ENCODE measurements at regions not wholly inside any gene's neighbourhood (a gene's known extent, or its start where the extent isn't known, plus 50 kb on each side); places are given as distances from the start of the nearest gene placed in this dataset.
"Not testable (repeated sequence)": the region's sequence is repeated elsewhere in the genome, so short reads cannot be mapped to it uniquely, and the experiment has no call there.

GRCh38 chr20:41715526-41715925 is 97.3 kb upstream of the CHD6 start:
- H3K4me1 ChIP-seq: no peaks in the 10 kb centered on the region
- H3K4me3 ChIP-seq: no peak overlapping the region
- H3K27ac ChIP-seq: no peak overlapping the region
- no peaks in the 10 kb centered on the region for H3K36me3 ChIP-seq (ENCODE audit: low read depth, missing control alignments)
- intact Hi-C loops (cut with DNase I; ENCODE audit: low total_unique reads): no loop called here
- TF ChIP-seq POLR2A (IDR thresholded peaks at IDR 0.05) (no peak), CTCF (IDR thresholded peaks at IDR 0.05) (no peak)
- no peak for DNase-seq
- no peaks in the 10 kb centered on the region for H3K9me3 ChIP-seq
- WGBS, 2 donors: 25 to 27% methylated on average over 1 of the region's 1 CpG
- no peaks in the 10 kb centered on the region for H3K27me3 ChIP-seq

DNA sequence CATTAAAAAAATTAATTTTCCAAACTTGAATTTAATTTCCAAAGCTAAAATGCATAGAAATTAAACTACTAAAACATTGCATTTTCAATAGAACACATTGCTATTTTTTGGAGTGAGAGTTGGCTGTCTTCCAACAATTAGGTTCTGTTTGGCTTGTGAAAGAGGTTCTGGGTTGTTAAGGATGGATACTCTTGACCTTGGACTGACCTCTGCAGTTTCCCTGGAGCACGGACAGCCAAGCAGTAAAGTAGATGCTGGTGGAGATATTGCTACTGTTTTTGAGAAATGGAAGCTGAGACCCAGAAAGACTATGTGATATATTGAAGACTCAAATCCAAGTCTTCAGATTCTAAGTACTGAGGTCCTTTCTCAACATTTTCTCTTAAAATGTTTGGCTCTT is 95.9 kb upstream of the CHD6 start:
- Histone ChIP-seq H3K9me3 (no peaks in the 10 kb centered on the region), H3K27me3 (no peaks in the 10 kb centered on the region), H3K27ac (no peak overlapping the region), H3K36me3 (ENCODE audit: low read depth, missing control alignments) (no peaks in the 10 kb centered on the region), H3K4me3 (no peak overlapping the region), H3K4me1 (no peaks in the 10 kb centered on the region)
- WGBS, 2 donors: 3 to 15% methylated on average over 1 of the region's 1 CpG
- TF ChIP-seq CTCF (IDR thresholded peaks at IDR 0.05): no peak
- TF ChIP-seq POLR2A (IDR thresholded peaks at IDR 0.05): no peak
- DNase-seq: no peak
- intact Hi-C loops (cut with DNase I; ENCODE audit: low total_unique reads): no loop called here

GRCh38 chr20:41704896-41705295 is 86.7 kb upstream of the CHD6 start:
- Histone ChIP-seq H3K4me1 (no peaks in the 10 kb centered on the region), H3K4me3 (no peak overlapping the region), H3K9me3 (no peaks in the 10 kb centered on the region), H3K27me3 (no peaks in the 10 kb centered on the region), H3K27ac (no peak overlapping the region), H3K36me3 (ENCODE audit: low read depth, missing control alignments) (no peaks in the 10 kb centered on the region)
- TF ChIP-seq CTCF (IDR thresholded peaks at IDR 0.05) (no peak), POLR2A (IDR thresholded peaks at IDR 0.05) (no peak)
- WGBS, 2 donors: 81 to 94% methylated on average over 6 of the region's 6 CpGs
- no peak for DNase-seq
- intact Hi-C loops (cut with DNase I; ENCODE audit: low total_unique reads): no loop called here

DNA sequence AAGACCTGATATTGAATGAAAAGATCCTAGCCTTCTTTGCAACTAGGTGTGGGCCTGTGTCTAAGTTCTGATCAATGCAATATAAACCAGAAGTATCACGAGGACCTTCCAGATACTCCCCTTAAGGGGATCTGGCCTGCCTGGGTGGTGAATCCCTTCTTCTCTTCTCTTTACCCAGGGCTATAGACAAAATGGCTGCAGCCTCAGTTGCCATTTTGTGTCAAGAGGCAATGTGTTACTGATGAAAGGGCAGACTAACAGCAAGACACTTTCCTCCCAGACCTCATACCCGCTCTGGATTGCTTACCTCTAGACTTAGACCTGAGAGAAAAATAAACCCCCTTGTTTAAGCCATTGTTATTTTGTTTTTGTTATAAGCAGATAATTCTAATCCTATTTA is 84.5 kb upstream of the CHD6 start:
- 83 to 94% methylated on average over 2 of the region's 2 CpGs for WGBS, 2 donors
- intact Hi-C loops (cut with DNase I; ENCODE audit: low total_unique reads): no loop called here
- H3K27ac ChIP-seq: no peak overlapping the region
- no peak overlapping the region for H3K4me3 ChIP-seq
- no peaks in the 10 kb centered on the region for H3K4me1 ChIP-seq
- DNase-seq: no peak
- no peaks in the 10 kb centered on the region for H3K27me3 ChIP-seq
- no peak for TF ChIP-seq CTCF (IDR thresholded peaks at IDR 0.05)
- TF ChIP-seq POLR2A (IDR thresholded peaks at IDR 0.05): no peak
- no peaks in the 10 kb centered on the region for H3K36me3 ChIP-seq (ENCODE audit: low read depth, missing control alignments)
- H3K9me3 ChIP-seq: no peaks in the 10 kb centered on the region

DNA sequence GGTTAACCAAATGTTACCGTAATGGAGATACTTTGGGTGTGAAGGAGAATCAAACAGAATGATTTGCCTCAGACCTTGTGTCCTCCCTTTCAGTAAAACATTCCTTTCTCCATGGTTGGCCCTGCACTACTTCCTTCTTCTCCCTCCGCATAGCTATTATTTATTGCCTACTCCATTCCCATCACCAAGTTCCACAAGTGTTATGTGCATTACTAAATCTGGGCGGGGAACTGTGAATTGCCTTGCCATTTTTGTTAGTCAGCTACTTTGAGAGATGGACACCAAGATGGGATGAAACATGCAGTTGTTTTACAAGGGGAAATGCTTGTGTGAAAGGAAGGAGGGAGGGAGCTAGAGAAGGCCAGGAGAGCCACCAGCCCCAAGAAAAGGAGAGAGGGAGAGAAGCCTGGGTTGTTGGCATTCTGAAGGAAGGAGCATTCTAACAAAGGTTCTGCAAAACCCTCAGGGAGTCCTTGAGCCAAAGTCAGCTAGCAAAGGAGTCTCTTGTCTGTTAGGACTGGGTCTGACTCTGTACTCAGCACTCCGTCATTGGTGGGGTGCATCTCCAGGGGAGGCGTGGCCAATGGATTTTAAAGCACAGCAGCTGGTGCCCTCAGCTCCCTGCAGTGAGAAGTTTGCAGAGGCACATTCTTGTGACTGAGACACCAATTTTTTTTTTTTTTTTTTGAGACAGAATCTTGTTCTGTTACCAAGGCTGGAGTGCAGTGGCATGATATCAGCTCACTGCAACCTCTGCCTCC is 83.6 kb upstream of the CHD6 start:
- no peaks in the 10 kb centered on the region for H3K27me3 ChIP-seq
- H3K9me3 ChIP-seq: no peaks in the 10 kb centered on the region
- 86 to 90% methylated on average over 5 of the region's 5 CpGs for WGBS, 2 donors
- no peaks in the 10 kb centered on the region for H3K36me3 ChIP-seq (ENCODE audit: low read depth, missing control alignments)
- no peak for DNase-seq
- H3K4me3 ChIP-seq: no peak overlapping the region
- no peak overlapping the region for H3K27ac ChIP-seq
- H3K4me1 ChIP-seq: no peaks in the 10 kb centered on the region
- intact Hi-C loops (cut with DNase I; ENCODE audit: low total_unique reads): no loop called here
- TF ChIP-seq POLR2A (IDR thresholded peaks at IDR 0.05) (no peak), CTCF (IDR thresholded peaks at IDR 0.05) (no peak)

DNA sequence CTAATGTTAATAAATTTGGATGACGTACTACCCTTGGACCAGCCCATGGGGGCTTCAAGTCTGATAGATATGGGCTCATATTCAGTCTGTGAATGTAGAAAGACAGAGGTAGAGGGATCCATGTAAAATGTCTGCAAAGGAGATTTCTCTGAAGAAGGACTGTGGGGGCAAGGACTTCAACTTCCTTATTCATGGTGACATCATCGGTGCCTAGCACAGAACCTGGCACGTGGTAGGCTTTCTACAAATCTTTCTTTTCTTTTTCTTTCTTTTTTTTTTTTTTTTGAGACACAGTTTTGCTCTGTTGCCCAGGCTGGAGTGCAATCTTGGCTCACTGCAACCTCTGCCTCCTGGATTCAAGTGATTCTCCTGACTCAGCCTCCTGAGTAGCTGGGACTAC is 81.5 kb upstream of the CHD6 start:
- H3K9me3 ChIP-seq; H3K36me3 ChIP-seq (ENCODE audit: low read depth, missing control alignments); H3K4me1 ChIP-seq; H3K27ac ChIP-seq; intact Hi-C loops (cut with DNase I; ENCODE audit: low total_unique reads); DNase-seq; H3K4me3 ChIP-seq; H3K27me3 ChIP-seq: not testable (repeated sequence)
- 89 to 92% methylated on average over 3 of the region's 3 CpGs for WGBS, 2 donors

Measured in testis (tissue), 2 donors.